H1 (cell line): ENCODE measurements at regions not wholly inside any gene's neighbourhood (a gene's known extent, or its start where the extent isn't known, plus 50 kb on each side); places are given as distances from the start of the nearest gene placed in this dataset.

ENCODE experiments used
- CTCF ChIA-PET: fragments of 300-600 bp; sonication (Branson Sonifier 250); formaldehyde crosslinking; loops from one replicate; lab custom pipeline; 2021; ENCODE audit not compliant: partially characterized antibody; lab: Charles Lee
- POLR2A ChIA-PET: fragments of 300-600 bp; sonication (Branson Sonifier 250); formaldehyde crosslinking; loops from one replicate; lab custom pipeline; 2021; ENCODE audit warnings: inconsistent platforms; ENCODE audit not compliant: partially characterized antibody; lab: Charles Lee
- DNase-seq, 2 experiments: peaks; one replicate each; pipeline versions ENCODE4 v3.0.0 to v3.0.0-alpha.2; 2010 to 2022; ENCODE audit warnings: low spot score in 2 of 2, low read depth in 1 of 2, mixed read lengths in 1 of 2
- FAIRE-seq: peaks from 2 replicates; lab custom pipeline; 2011; peaks lifted over from hg19 to GRCh38; lab: Jason Lieb, UNC
- H2AFZ ChIP-seq: 2 replicates; pipeline ENCODE4 v1.8.1; 2012; ENCODE audit warnings: low read length, inconsistent platforms
- H2AK5ac ChIP-seq: 2 replicates; pipeline ENCODE4 v1.6.1; 2013; ENCODE audit warnings: low read depth, low read length
- H2BK120ac ChIP-seq: replicated peaks from 2 replicates; pipeline ENCODE3; 2013; ENCODE audit warnings: low read depth, low read length, inconsistent platforms
- H2BK12ac ChIP-seq: 2 replicates; pipeline ENCODE4 v1.6.1; 2013; ENCODE audit warnings: low read depth, low read length
- H2BK15ac ChIP-seq: 2 replicates; pipeline ENCODE4 v1.6.1; 2013; ENCODE audit warnings: low read length
- H2BK20ac ChIP-seq: 2 replicates; pipeline ENCODE4 v1.6.1; 2013; ENCODE audit warnings: low read length
- H2BK5ac ChIP-seq: 2 replicates; pipeline ENCODE4 v1.6.1; 2013; ENCODE audit warnings: low read depth, low read length
- H3K14ac ChIP-seq: 2 replicates; pipeline ENCODE4 v1.6.1; 2013; ENCODE audit warnings: inconsistent platforms; ENCODE audit not compliant: insufficient read length
- H3K18ac ChIP-seq: 2 replicates; pipeline ENCODE4 v1.6.1; 2013; ENCODE audit warnings: low read length; ENCODE audit errors: extremely low read depth
- H3K23ac ChIP-seq: 2 replicates; pipeline ENCODE4 v1.6.1; 2013; ENCODE audit warnings: inconsistent platforms; ENCODE audit not compliant: insufficient read length
- H3K23me2 ChIP-seq: 2 replicates; pipeline ENCODE4 v1.6.1; 2013; ENCODE audit warnings: low read depth, low read length
- H3K27ac ChIP-seq: 2 replicates; pipeline ENCODE4 v1.6.1; 2011; ENCODE audit warnings: low read depth, low read length, inconsistent platforms
- H3K27me3 ChIP-seq, 4 experiments: replicated peaks in 1 of 4; 1 replicate in 1 of 4; 2 replicates in 3 of 4; pipeline versions ENCODE4 v1.6.1 to v1.8.1; 2011 to 2013; ENCODE audit warnings: low read length in 3 of 4, mild to moderate bottlenecking in 3 of 4, inconsistent platforms in 2 of 4, mixed read lengths in 2 of 4, moderate library complexity in 1 of 4; ENCODE audit not compliant: control insufficient read depth in 3 of 4, insufficient read depth in 3 of 4; ENCODE audit errors: extremely low read depth in 1 of 4
- H3K36me3 ChIP-seq, 4 experiments: 2 replicates each; pipeline versions ENCODE4 v1.6.1 to v1.8.1; 2011 to 2013; ENCODE audit warnings: mild to moderate bottlenecking in 4 of 4, low read length in 3 of 4, moderate library complexity in 2 of 4, control low read depth in 1 of 4, inconsistent platforms in 1 of 4; ENCODE audit not compliant: insufficient read depth in 4 of 4, control insufficient read depth in 2 of 4
- H3K4ac ChIP-seq: replicated peaks from 2 replicates; pipeline ENCODE3; 2013; ENCODE audit warnings: low read length, low read depth, mixed read lengths, inconsistent platforms; ENCODE audit not compliant: insufficient read length
- H3K4me1 ChIP-seq, 4 experiments: replicated peaks in 1 of 4; 1 replicate in 1 of 4; 2 replicates in 3 of 4; pipeline versions ENCODE4 v1.6.1 to v1.8.1; 2011 to 2013; ENCODE audit warnings: low read length in 3 of 4, inconsistent platforms in 2 of 4, mixed read lengths in 1 of 4; ENCODE audit not compliant: insufficient read depth in 4 of 4, control insufficient read depth in 3 of 4
- H3K4me2 ChIP-seq, 2 experiments: 2 replicates each; pipeline versions ENCODE4 v1.6.1 to v1.8.1; 2011 to 2013; ENCODE audit warnings: low read depth in 2 of 2, low read length in 2 of 2, control low read depth in 1 of 2, inconsistent platforms in 1 of 2, mild to moderate bottlenecking in 1 of 2; ENCODE audit not compliant: insufficient read depth in 1 of 2
- H3K4me3 ChIP-seq, 4 experiments: fragments of 200-600, 300-600 bp in 1 of 4; sonication (generic), shearing (Covaris generic), sonication (Bioruptor Twin) in 1 of 4; 2 replicates each; pipeline versions ENCODE4 v1.5.1 to v1.8.1; 2011 to 2016; ENCODE audit warnings: low read length in 4 of 4, low read depth in 3 of 4, control low read depth in 2 of 4, inconsistent platforms in 2 of 4, mild to moderate bottlenecking in 2 of 4, mixed read lengths in 1 of 4, moderate library complexity in 1 of 4; ENCODE audit not compliant: insufficient read depth in 2 of 4; ENCODE audit errors: extremely low read depth in 1 of 4
- H3K56ac ChIP-seq: replicated peaks from 2 replicates; pipeline ENCODE3; 2013; ENCODE audit warnings: low read depth, mild to moderate bottlenecking, mixed read lengths, low read length, inconsistent platforms; ENCODE audit not compliant: insufficient read length
- H3K79me1 ChIP-seq: 2 replicates; pipeline ENCODE4 v1.6.1; 2013; ENCODE audit warnings: low read depth, low read length, control low read depth
- H3K79me2 ChIP-seq, 2 experiments: 2 replicates each; pipeline versions ENCODE4 v1.6.1 to v1.8.1; 2012 to 2013; ENCODE audit warnings: low read length in 2 of 2, mild to moderate bottlenecking in 2 of 2, inconsistent platforms in 1 of 2; ENCODE audit not compliant: insufficient read depth in 2 of 2, control insufficient read depth in 1 of 2
- H3K9ac ChIP-seq, 4 experiments: replicated peaks in 1 of 4; 1 replicate in 1 of 4; 2 replicates in 3 of 4; pipeline versions ENCODE4 v1.6.1 to v1.8.1; 2011 to 2013; ENCODE audit warnings: low read depth in 3 of 4, low read length in 3 of 4, control low read depth in 2 of 4, mild to moderate bottlenecking in 2 of 4, moderate library complexity in 2 of 4, inconsistent platforms in 1 of 4; ENCODE audit errors: extremely low read depth in 1 of 4
- H3K9me3 ChIP-seq, 2 experiments: 2 replicates each; pipeline versions ENCODE4 v1.6.1 to v1.8.1; 2012 to 2013; ENCODE audit warnings: mild to moderate bottlenecking in 2 of 2, moderate library complexity in 2 of 2, control low read depth in 1 of 2, inconsistent platforms in 1 of 2, low read depth in 1 of 2, low read length in 1 of 2, mixed read lengths in 1 of 2; ENCODE audit not compliant: insufficient read depth in 2 of 2
- H4K20me1 ChIP-seq, 2 experiments: replicated peaks in 1 of 2; 2 replicates each; pipeline versions ENCODE3 to v1.8.1; 2011 to 2013; ENCODE audit warnings: inconsistent platforms in 2 of 2, low read length in 2 of 2, mild to moderate bottlenecking in 1 of 2; ENCODE audit not compliant: insufficient read depth in 2 of 2, control insufficient read depth in 1 of 2
- H4K5ac ChIP-seq: 2 replicates; pipeline ENCODE4 v1.6.1; 2013; ENCODE audit warnings: low read length, low read depth, mixed read lengths, inconsistent platforms; ENCODE audit not compliant: insufficient read length
- H4K8ac ChIP-seq: 2 replicates; pipeline ENCODE4 v1.8.0; 2013; ENCODE audit warnings: mild to moderate bottlenecking, moderate library complexity, low read length, inconsistent platforms; ENCODE audit not compliant: insufficient read depth; ENCODE audit errors: extremely low read depth
- H4K91ac ChIP-seq: replicated peaks from 2 replicates; pipeline ENCODE3; 2013; ENCODE audit warnings: low read length, mixed read lengths, inconsistent platforms; ENCODE audit not compliant: insufficient read length
- ASH2L ChIP-seq: fragments of 200-600, 300-600 bp; sonication (generic); IDR thresholded peaks from one replicate; pipeline ENCODE4 v1.7.1; 2017; ENCODE audit warnings: low read length
- BRCA1 ChIP-seq: IDR thresholded peaks from 2 replicates; pipeline ENCODE4 v1.6.1; 2012; ENCODE audit warnings: low read depth, low read length, improper control_type of control experiment
- CBX5 ChIP-seq: fragments of 300-800, 300-1000 bp; sonication (generic); IDR thresholded peaks from 2 replicates; pipeline ENCODE4 v1.7.1; 2016; ENCODE audit warnings: antibody characterized with exemption, low read length, low read depth
- CHD1 ChIP-seq: IDR thresholded peaks from 2 replicates; pipeline ENCODE4 v1.6.1; 2012; ENCODE audit warnings: low read depth, low read length, improper control_type of control experiment
- CREB1 ChIP-seq: IDR thresholded peaks from 2 replicates; pipeline ENCODE4 v1.6.1; 2012; ENCODE audit warnings: inconsistent platforms
- EGR1 ChIP-seq: IDR thresholded peaks from 2 replicates; pipeline ENCODE4 v1.6.1; 2011; ENCODE audit warnings: low read depth, low read length, borderline replicate concordance
- EP300 ChIP-seq, 2 experiments: IDR thresholded peaks; 1 replicate in 1 of 2; 2 replicates in 1 of 2; pipeline ENCODE4 v1.6.1; 2011 to 2012; ENCODE audit warnings: low read depth in 2 of 2, low read length in 2 of 2, mild to moderate bottlenecking in 2 of 2, borderline replicate concordance in 1 of 2, inconsistent platforms in 1 of 2, moderate library complexity in 1 of 2
- GABPA ChIP-seq: IDR thresholded peaks from 2 replicates; pipeline ENCODE4 v1.6.1; 2011; ENCODE audit warnings: mild to moderate bottlenecking, low read length, moderate library complexity, borderline replicate concordance; ENCODE audit not compliant: insufficient read depth
- HDAC2 ChIP-seq, 2 experiments: fragments of 300-600 bp in 1 of 2; sonication (generic) in 1 of 2; IDR thresholded peaks; 2 replicates each; pipeline ENCODE4 v1.6.1; 2011 to 2012; ENCODE audit warnings: low read depth in 2 of 2, low read length in 2 of 2, mild to moderate bottlenecking in 2 of 2, moderate library complexity in 2 of 2, borderline replicate concordance in 1 of 2, inconsistent platforms in 1 of 2
- JUND ChIP-seq: IDR thresholded peaks from 2 replicates; pipeline ENCODE4 v1.6.1; 2011; ENCODE audit warnings: mild to moderate bottlenecking, improper control_type of control experiment, low read length
- NANOG ChIP-seq: IDR thresholded peaks from 2 replicates; pipeline ENCODE4 v1.6.1; 2011; ENCODE audit warnings: low read length, low read depth, mild to moderate bottlenecking, inconsistent platforms; ENCODE audit not compliant: insufficient read depth, poor library complexity, severe bottlenecking
- SIN3A ChIP-seq, 2 experiments: IDR thresholded peaks in 1 of 2; conservative IDR thresholded peaks in 1 of 2; 2 replicates each; pipeline ENCODE4 v1.6.1; 2011 to 2012; ENCODE audit warnings: low read length in 2 of 2, improper control_type of control experiment in 1 of 2, low read depth in 1 of 2, mild to moderate bottlenecking in 1 of 2
- SRF ChIP-seq: IDR thresholded peaks from 2 replicates; pipeline ENCODE4 v1.6.1; 2011; ENCODE audit warnings: mild to moderate bottlenecking, low read depth, low read length, moderate library complexity
- TBP ChIP-seq: IDR thresholded peaks from 2 replicates; pipeline ENCODE4 v1.6.1; 2011; ENCODE audit warnings: low read depth, low read length, improper control_type of control experiment
- TCF12 ChIP-seq: IDR thresholded peaks from 2 replicates; pipeline ENCODE4 v1.6.1; 2011; ENCODE audit warnings: low read depth, mild to moderate bottlenecking, low read length
- WGBS, 2 experiments: shearing (Covaris generic) in 1 of 2; methylation state at CpG; one replicate each; pipeline versions ENCODE4 v1.1.6 to v1.1.7; 2013 to 2015; ENCODE audit warnings: low lambda C conversion rate in 2 of 2, mixed read lengths in 2 of 2, inconsistent platforms in 1 of 2, low coverage in 1 of 2, missing lambda C conversion rate in 1 of 2; ENCODE audit not compliant: insufficient replicate concordance in 2 of 2, insufficient coverage in 1 of 2, insufficient read length in 1 of 2; ENCODE audit errors: extremely low coverage in 1 of 2, missing lambda C conversion rate in 1 of 2; 5-methylcytosine and 5-hydroxymethylcytosine counted together

- H2BK5ac ChIP-seq = no peak overlapping the region
- no peak overlapping the region for H4K8ac ChIP-seq
- H4K5ac ChIP-seq = no peak overlapping the region
- no peak overlapping the region for H2AFZ ChIP-seq
- H2AK5ac ChIP-seq = no peak overlapping the region
- no peak overlapping the region for H3K14ac ChIP-seq
- H3K23me2 ChIP-seq = no peaks in the 10 kb centered on the region
- no peak overlapping the region for H3K4me2 ChIP-seq
- no peak overlapping the region for H3K56ac ChIP-seq
- H3K4me3 ChIP-seq = no peak overlapping the region
- H3K23ac ChIP-seq = no peak overlapping the region
- no peak for DNase-seq
- H2BK120ac ChIP-seq = no peak overlapping the region
- no peaks in the 10 kb centered on the region for H3K4me1 ChIP-seq
- H3K36me3 ChIP-seq = no peaks in the 10 kb centered on the region
- H4K91ac ChIP-seq = no peak overlapping the region
- ChIA-PET POLR2A (no interaction called here), CTCF (interaction anchor here (0.6 to 1.0 kb wide), 2 partner anchors 20 to 673 kb away, joined by 3 read pairs; no protein-coding TSS in a partner anchor)
- H3K27ac ChIP-seq = no peak overlapping the region
- H4K20me1 ChIP-seq = no peaks in the 10 kb centered on the region
- no peaks in the 10 kb centered on the region for H3K79me2 ChIP-seq
- no peak for FAIRE-seq
- H2BK20ac ChIP-seq = no peak overlapping the region
- H3K79me1 ChIP-seq = no peaks in the 10 kb centered on the region
- no peak overlapping the region for H3K9ac ChIP-seq
- H2BK12ac ChIP-seq = no peak overlapping the region
- no peak overlapping the region for H3K4ac ChIP-seq
- no peak overlapping the region for H2BK15ac ChIP-seq
- WGBS, 2 experiments = 95% methylated on average over 3 of the region's 3 CpGs; no CpG with 5 or more reads in 1 of the 2 experiments
- no peaks in the 10 kb centered on the region for H3K9me3 ChIP-seq
- no peak overlapping the region for H3K18ac ChIP-seq
- no peaks in the 10 kb centered on the region for H3K27me3 ChIP-seq
- TF ChIP-seq SIN3A (conservative IDR thresholded peaks at IDR 0.05 in 1 of 2, IDR thresholded peaks at IDR 0.05 in 1 of 2; ENCODE audit: low read depth in 1 of 2, low read length in 2 of 2) = no peak
- TF ChIP-seq CHD1 = no peak
- TF ChIP-seq HDAC2 (IDR thresholded peaks at IDR 0.05; ENCODE audit: borderline replicate concordance in 1 of 2, low read depth in 2 of 2, low read length in 2 of 2) = no peak
- no peak for TF ChIP-seq EP300 (IDR thresholded peaks at IDR 0.05; ENCODE audit: borderline replicate concordance in 1 of 2, low read depth in 2 of 2, low read length in 2 of 2)
- no peak for TF ChIP-seq SRF
- TF ChIP-seq CBX5 = no peak
- TF ChIP-seq CREB1 = no peak
- no peak for TF ChIP-seq BRCA1
- no peak for TF ChIP-seq TCF12
- no peak for TF ChIP-seq JUND
- no peak for TF ChIP-seq TBP
- no peak for TF ChIP-seq ASH2L
- no peak for TF ChIP-seq GABPA
- TF ChIP-seq NANOG = no peak
- no peak for TF ChIP-seq EGR1
Measured at GRCh38 chr3:5762506-5762905, 575.0 kb downstream of the EDEM1 start.
